Activated gamma-delta T cell treated with anti-CD3 and anti-CD28 coated beads, Interleukin-2, amount 50 U/mL, for 16 hours (primary cell): ENCODE measurements at regions not wholly inside any gene's neighbourhood (a gene's known extent, or its start where the extent isn't known, plus 50 kb on each side); places are given as distances from the start of the nearest gene placed in this dataset.
"Not testable (repeated sequence)": the region's sequence is repeated elsewhere in the genome, so short reads cannot be mapped to it uniquely, and the experiment has no call there.

Source experiments
- DNase-seq: peaks from one replicate; pipeline ENCODE4 v3.0.0-alpha.2; 2020; ENCODE audit warnings: low read depth

DNA sequence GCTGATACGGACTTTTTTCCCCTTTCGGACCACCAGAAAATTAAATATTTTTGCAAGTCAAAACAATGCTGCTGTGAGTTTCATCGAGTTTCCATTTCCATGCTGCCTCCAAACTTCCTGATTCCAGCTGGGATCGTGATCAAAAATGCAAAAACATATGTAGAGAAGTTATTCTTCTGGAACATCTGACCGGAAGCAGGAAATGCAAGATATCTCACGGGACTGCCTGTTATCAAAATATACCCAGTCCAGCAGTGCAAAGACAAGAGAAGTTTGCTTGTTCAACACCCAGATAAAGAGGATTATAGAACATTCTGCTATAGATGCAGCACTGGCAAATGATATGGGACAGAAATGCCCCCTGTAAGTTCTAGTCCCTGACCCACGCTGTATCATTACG is 726.7 kb upstream of the NR2F2 start:
- DNase-seq = no peak

GRCh38 chr15:95604634-95605036 is 725.9 kb upstream of the NR2F2 start:
- DNase-seq = no peak

DNA sequence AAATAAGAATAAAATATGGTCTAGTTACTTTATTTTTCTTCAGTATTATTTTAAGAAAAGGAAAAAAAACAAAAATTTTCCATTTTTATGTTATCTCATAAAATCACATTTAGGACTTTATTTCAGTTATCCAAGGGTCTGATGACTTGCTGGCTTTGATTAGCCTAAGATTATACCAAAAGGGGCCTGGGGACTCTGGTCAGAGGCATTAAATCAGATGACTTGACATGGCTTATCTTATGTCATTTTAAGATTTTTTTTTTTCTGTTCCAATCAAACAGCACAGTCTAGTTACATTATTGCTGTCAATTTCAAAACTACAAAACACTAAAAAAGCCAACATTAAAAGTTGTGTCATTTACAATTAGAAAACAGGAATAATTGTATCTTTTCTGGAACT is 725.4 kb upstream of the NR2F2 start:
- DNase-seq = no peak

- no peak for DNase-seq
Observed at GRCh38 chr15:95606551-95606950, 723.9 kb upstream of the NR2F2 start.

DNA sequence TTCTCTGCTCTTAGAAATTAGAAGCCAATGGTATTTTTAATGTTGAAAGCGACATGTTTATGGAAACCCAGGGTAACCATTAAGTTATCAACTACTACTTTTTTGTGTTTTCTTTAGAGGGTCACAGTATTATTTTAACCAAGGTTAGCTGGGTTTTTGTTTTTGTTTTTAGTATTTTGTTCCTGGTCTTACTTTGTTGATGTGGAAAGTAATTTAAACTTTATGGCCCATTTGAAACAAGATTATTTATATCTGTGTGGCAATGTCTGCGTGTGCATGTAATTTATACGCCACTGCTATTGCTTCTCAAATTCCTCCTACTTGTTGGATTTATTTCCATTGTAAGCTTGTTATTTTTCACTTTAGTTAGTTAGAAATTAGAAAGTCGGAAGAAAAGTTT is 722.1 kb upstream of the NR2F2 start:
- no peak for DNase-seq

GRCh38 chr15:95609096-95609495 is 721.4 kb upstream of the NR2F2 start:
- no peak for DNase-seq

DNA sequence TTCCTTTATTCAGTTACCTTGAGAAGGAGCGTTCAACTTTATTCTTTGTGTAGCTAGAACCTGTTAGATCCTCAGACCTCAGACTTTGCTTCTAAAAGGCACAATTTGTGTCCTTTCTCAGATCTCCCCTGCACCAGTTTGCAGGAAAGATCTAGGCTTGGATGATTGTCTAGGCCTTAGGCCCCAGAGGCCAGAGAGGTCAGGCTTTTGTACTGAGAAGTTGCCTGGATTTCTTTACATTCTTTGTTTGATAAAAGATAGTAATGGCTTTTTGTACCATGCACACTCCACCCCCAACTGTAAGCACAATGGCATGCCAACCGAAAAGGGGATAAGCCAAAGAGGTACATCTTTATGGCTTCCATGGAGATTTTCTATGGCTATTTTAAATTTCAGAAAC is 719.6 kb upstream of the NR2F2 start:
- DNase-seq = no peak

- no peak for DNase-seq
Observed at GRCh38 chr15:95615436-95615835, 715.1 kb upstream of the NR2F2 start.

DNA sequence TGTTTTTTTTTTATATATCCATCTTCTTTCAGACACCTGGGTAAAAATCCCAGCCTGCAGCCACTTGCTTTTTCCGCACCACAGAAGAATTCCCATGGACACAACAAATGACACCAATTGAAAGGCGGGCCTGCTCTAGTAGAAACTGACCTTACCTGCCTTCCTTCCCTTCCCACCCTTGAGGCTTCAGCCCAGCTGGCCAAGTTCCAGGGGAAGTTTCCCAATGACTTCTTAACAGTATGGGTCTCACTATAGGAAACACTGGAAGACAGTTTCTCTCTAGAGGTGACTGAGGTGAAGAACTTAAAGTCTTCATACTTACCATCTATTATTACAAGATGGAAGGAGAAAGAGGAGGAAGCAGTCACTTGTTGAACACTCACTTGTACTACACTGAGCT is 714.2 kb upstream of the NR2F2 start:
- no peak for DNase-seq

DNA sequence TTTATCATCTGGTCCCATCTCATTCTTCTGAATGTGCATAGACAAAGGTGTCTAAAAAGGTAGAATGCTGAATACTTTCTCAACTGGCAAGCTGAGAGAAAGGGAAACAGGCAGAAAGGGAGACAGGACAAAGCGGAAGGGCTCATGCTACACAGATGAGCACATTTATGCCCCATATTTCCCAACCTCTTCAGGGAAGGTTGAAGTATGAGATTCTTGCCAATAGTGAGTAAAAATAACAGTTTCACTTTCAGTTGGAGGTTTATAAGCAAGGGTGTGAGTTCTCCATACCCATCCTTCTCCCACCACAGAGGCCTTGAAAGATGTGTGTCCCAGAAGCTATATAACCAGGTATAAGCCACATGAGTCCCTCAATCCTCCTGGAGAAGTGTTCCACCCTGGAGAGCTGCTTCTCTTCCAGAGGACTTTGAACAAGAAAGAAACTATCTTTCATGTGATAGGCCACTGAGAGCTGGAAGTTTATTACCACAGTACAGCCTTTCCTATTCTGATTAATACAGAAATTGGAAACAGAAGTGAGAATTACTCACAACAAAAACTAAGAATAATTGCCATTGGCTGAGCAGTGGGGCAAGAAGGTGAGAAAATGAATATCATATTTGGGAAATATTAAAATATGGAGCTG is 709.4 kb upstream of the NR2F2 start:
- no peak for DNase-seq

- no peak for DNase-seq
Observed at GRCh38 chr15:95622843-95623242, 707.7 kb upstream of the NR2F2 start.

GRCh38 chr15:95624100-95624499 is 706.4 kb upstream of the NR2F2 start:
- DNase-seq = no peak

DNA sequence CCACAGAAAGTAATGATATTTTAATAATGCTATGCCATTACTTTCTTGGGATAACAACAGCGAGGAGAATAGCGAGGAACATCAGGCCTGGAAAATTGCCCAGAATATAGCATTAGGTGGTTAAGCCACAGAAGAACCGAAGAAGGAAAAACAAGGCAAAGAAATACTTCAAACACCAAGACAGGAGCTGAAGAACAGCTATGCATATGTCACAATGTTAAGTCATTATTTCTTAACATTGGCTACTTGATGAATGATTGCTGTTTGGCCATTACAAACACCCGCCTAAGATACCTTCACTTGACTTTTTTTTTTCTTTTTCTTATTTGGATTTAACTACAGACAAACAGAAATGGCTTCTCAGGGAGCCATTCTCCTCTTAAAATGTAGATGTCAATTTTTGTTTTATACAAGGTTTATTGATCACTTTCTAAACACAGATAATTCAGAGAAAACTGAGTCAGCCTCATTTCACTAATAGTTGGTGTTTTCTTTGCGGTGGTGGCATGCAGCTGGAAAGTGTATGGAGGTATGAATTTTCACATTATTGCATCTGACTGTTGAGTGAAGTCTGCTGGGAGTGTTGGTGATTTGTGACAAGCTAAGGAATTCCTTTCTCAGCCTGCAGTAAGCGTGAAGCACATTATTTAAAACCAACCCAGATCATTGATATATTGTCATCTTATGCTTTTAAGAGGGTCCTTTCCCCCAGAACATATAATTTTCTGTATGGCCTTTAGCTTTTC is 705.7 kb upstream of the NR2F2 start:
- no peak for DNase-seq

- no peak for DNase-seq
Observed at GRCh38 chr15:95626501-95627361, 703.8 kb upstream of the NR2F2 start.

GRCh38 chr15:95629503-95630168 is 700.9 kb upstream of the NR2F2 start:
- no peak for DNase-seq

DNA sequence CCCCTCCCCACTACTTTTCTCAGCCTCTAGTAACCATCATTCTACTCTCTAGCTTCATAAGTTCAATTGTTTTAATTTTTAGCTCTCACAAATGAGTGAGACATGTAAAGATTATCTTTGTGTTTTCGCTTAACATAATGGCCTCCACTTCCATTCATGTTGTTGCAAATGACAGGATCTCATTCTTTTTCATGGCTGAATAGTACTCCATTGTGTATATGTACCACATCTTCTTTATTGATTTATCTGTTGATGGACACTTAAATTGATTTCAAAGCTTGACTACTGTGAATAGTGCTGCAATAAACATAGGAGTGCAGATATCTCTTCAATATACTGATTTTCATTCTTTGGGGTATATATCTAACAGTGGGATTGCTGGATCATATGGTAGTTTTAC is 699.8 kb upstream of the NR2F2 start:
- DNase-seq = no peak

DNA sequence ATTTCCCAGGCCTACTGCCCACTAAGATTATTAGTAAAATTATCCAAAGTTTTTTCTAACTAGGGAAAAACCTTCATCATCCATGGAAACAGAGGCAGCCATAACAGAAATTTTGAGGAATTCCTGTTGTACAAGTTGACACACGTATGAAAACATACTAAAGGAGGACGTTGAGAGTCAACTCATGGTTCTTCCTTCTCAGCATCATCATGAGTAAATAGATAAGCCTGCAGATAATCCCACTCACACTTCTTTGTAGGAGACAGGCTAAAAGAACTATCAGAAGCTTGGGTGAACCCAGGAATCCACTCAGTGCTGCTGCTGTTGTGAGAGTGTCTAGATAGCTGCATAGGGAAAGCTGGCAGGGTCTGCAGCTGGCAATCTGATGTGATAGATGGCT is 694.8 kb upstream of the NR2F2 start:
- DNase-seq = no peak

GRCh38 chr15:95636107-95636506 is 694.4 kb upstream of the NR2F2 start:
- DNase-seq = no peak

GRCh38 chr15:95637234-95637633 is 693.3 kb upstream of the NR2F2 start:
- DNase-seq = not testable (repeated sequence)

GRCh38 chr15:95639208-95639607 is 691.3 kb upstream of the NR2F2 start:
- no peak for DNase-seq

DNA sequence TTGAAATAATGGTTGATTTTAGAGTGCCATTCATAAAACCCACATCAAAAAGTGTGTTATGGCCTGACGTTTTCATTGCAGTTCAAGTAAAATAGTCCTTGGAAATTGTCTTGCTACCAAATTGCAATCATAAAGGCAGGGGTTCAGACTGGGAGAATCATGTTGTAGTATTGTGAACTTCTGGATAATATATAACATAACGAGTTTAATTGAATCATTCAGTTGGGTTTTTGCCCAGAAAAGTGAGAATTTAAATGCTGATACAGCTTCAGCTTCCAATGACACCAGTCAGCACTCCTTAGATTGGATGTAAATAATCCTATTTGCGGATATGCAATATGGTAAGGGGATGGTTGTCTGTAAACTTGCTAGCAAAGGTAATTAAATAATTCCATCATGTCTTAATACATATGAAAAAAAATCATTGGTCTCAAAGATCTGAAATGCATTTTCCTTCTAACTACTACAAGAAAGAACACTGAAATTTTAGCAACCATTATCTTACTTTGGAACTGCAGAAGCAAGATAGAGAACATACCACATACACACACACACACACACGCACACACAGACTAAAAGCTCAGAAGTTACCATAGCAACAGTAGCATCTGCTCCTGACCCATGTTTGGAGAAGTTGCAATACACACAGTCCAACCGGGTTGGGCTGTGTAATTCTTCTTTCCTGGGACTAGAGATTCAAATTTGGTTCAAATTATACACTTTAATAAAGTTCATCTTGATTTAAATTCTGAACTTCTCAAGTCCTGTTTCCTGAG is 686.2 kb upstream of the NR2F2 start:
- DNase-seq = no peak
